ENCODE measurements at regions not wholly inside any gene's neighbourhood (a gene's known extent, or its start where the extent isn't known, plus 50 kb on each side); places are given as distances from the start of the nearest gene placed in this dataset.
"Not testable (repeated sequence)": the region's sequence is repeated elsewhere in the genome, so short reads cannot be mapped to it uniquely, and the experiment has no call there.

GRCh38 chrX:151042842-151043241 is 59.7 kb downstream of the HMGB3 start:
- ChIA-PET POLR2A (no interaction called here), CTCF (no interaction called here)

GRCh38 chrX:151066373-151066772 is 83.2 kb downstream of the HMGB3 start:
- H3K4me1 ChIP-seq; POLR2A ChIA-PET; H3K9me3 ChIP-seq; CTCF ChIA-PET; ATAC-seq; H3K4me3 ChIP-seq; DNase-seq (ENCODE audit: low read depth in 1 of 2, low spot score in 1 of 2); FAIRE-seq; H3K4me2 ChIP-seq; H3K27ac ChIP-seq: not testable (repeated sequence)
- WGBS (ENCODE audit: missing lambda C conversion rate), result 19% methylated on average over 2 of the region's 3 CpGs

More at GRCh38 chrX:151042842-151043241, 59.7 kb downstream of the HMGB3 start:
- WGBS (ENCODE audit: missing lambda C conversion rate), result 31% methylated on average over 2 of the region's 2 CpGs
- ATAC-seq (no peak), DNase-seq (ENCODE audit: low read depth in 1 of 2, low spot score in 1 of 2) (no peak), FAIRE-seq (no peak)
- H3K4me1 ChIP-seq, result no peaks in the 10 kb centered on the region
- no peaks in the 10 kb centered on the region for H3K9me3 ChIP-seq
- H3K4me3 ChIP-seq, result no peak overlapping the region
- no peak overlapping the region for H3K4me2 ChIP-seq
- TF ChIP-seq CBX2 (IDR thresholded peaks at IDR 0.05; ENCODE audit: borderline replicate concordance, low read depth), result no peak
- TF ChIP-seq MYC (IDR thresholded peaks at IDR 0.05; ENCODE audit: borderline replicate concordance, low read length), result no peak
- no peak for TF ChIP-seq JUN (IDR thresholded peaks at IDR 0.05)
- no peak for TF ChIP-seq RNF2 (IDR thresholded peaks at IDR 0.05; ENCODE audit: borderline replicate concordance, low read depth)
- no peak for TF ChIP-seq KDM5A (IDR thresholded peaks at IDR 0.05)
- TF ChIP-seq RAD21 (conservative IDR thresholded peaks at IDR 0.05 in 1 of 2, IDR thresholded peaks at IDR 0.05 in 1 of 2), result no peak
- no peak for TF ChIP-seq CHD2 (IDR thresholded peaks at IDR 0.05; ENCODE audit: low read length, partially characterized antibody)
- TF ChIP-seq TP53 (CRISPR knock-in tag; IDR thresholded peaks at IDR 0.05), result no peak
- no peak for TF ChIP-seq HDAC2 (IDR thresholded peaks at IDR 0.05)
- TF ChIP-seq E2F6 (IDR thresholded peaks at IDR 0.05; ENCODE audit: borderline replicate concordance, low read depth), result no peak
- no peak for TF ChIP-seq EHF (CRISPR knock-in tag; IDR thresholded peaks at IDR 0.05)
- no peak for TF ChIP-seq HEYL (CRISPR knock-in tag; IDR thresholded peaks at IDR 0.05)
- TF ChIP-seq JUNB (IDR thresholded peaks at IDR 0.05), result no peak
- TF ChIP-seq KDM1A (IDR thresholded peaks at IDR 0.05; ENCODE audit: low read depth), result no peak
- TF ChIP-seq REST (IDR thresholded peaks at IDR 0.05), result no peak
- no peak for TF ChIP-seq GATA3 (IDR thresholded peaks at IDR 0.05; ENCODE audit: borderline replicate concordance)
- TF ChIP-seq RARB (CRISPR knock-in tag; IDR thresholded peaks at IDR 0.05), result no peak
- no peak for TF ChIP-seq HOXB13 (CRISPR knock-in tag; IDR thresholded peaks at IDR 0.05; ENCODE audit: low read depth)
- TF ChIP-seq MAZ (IDR thresholded peaks at IDR 0.05; ENCODE audit: borderline replicate concordance, low read depth, low read length), result no peak
- H3K27ac ChIP-seq, result no peak overlapping the region

- TF ChIP-seq BHLHE40 (IDR thresholded peaks at IDR 0.05; ENCODE audit: low read depth, low read length) (no peak), JUN (IDR thresholded peaks at IDR 0.05) (no peak), MAX (IDR thresholded peaks at IDR 0.05) (no peak), CBX2 (IDR thresholded peaks at IDR 0.05; ENCODE audit: borderline replicate concordance, low read depth) (no peak), EHMT2 (IDR thresholded peaks at IDR 0.05; ENCODE audit: low read depth) (no peak), KDM1A (IDR thresholded peaks at IDR 0.05; ENCODE audit: low read depth) (no peak), ELK1 (IDR thresholded peaks at IDR 0.05; ENCODE audit: low read depth, low read length) (no peak), REST (IDR thresholded peaks at IDR 0.05) (no peak), FOSL2 (IDR thresholded peaks at IDR 0.05) (no peak), FOSL2 (CRISPR knock-in tag; IDR thresholded peaks at IDR 0.05) (no peak)
- Histone ChIP-seq H3K4me2 (no peak overlapping the region), H3K4me1 (no peaks in the 10 kb centered on the region), H3K27ac (no peak overlapping the region), H3K4me3 (no peak overlapping the region), H3K9me3 (no peaks in the 10 kb centered on the region)
- POLR2A ChIA-PET, result no interaction called here
- ATAC-seq (no peak), DNase-seq (ENCODE audit: low read depth in 1 of 2, low spot score in 1 of 2) (no peak), FAIRE-seq (no peak)
- CTCF ChIA-PET, result interaction anchor here (1.1 to 1.3 kb wide), 2 partner anchors 8 to 9 kb away, joined by 3 read pairs; no protein-coding TSS in a partner anchor
- WGBS (ENCODE audit: missing lambda C conversion rate), result 66% methylated on average over 10 of the region's 12 CpGs
These were observed 90.6 kb downstream of the HMGB3 start for GRCh38 chrX:151073767-151074166.
